ENCODE measurements at regions not wholly inside any gene's neighbourhood (a gene's known extent, or its start where the extent isn't known, plus 50 kb on each side); places are given as distances from the start of the nearest gene placed in this dataset.

GRCh38 chr10:8726779-8727084 lies 672.2 kb downstream of the GATA3 start:
- Mint-ChIP-seq H3K27me3 (peaks cover 20% of the 10 kb centered on the region), H3K4me1 (ENCODE audit: low read depth) (peaks cover 12% of the 10 kb centered on the region), H3K36me3 (ENCODE audit: low read depth) (no peaks in the 10 kb centered on the region), H3K4me3 (no peak overlapping the region), H3K9me3 (peaks cover 6% of the 10 kb centered on the region), H3K27ac (no peak overlapping the region)

- peaks cover 31% of the 10 kb centered on the region for H3K27me3 Mint-ChIP-seq
- H3K4me3 Mint-ChIP-seq, result no peak overlapping the region
- no peaks in the 10 kb centered on the region for H3K9me3 Mint-ChIP-seq
- peaks cover 4% of the 10 kb centered on the region for H3K4me1 Mint-ChIP-seq (ENCODE audit: low read depth)
- no peaks in the 10 kb centered on the region for H3K36me3 Mint-ChIP-seq (ENCODE audit: low read depth)
- no peak overlapping the region for H3K27ac Mint-ChIP-seq
Observed at GRCh38 chr10:8731121-8732095, 676.9 kb downstream of the GATA3 start.

GRCh38 chr10:8738987-8739386 lies 684.5 kb downstream of the GATA3 start:
- peaks cover 6% of the 10 kb centered on the region for H3K4me1 Mint-ChIP-seq (ENCODE audit: low read depth)
- H3K27me3 Mint-ChIP-seq, result peaks cover 13% of the 10 kb centered on the region
- H3K4me3 Mint-ChIP-seq, result no peak overlapping the region
- no peaks in the 10 kb centered on the region for H3K36me3 Mint-ChIP-seq (ENCODE audit: low read depth)
- no peaks in the 10 kb centered on the region for H3K9me3 Mint-ChIP-seq
- H3K27ac Mint-ChIP-seq, result no peak overlapping the region

GRCh38 chr10:8752146-8752843 lies 697.8 kb downstream of the GATA3 start:
- no peak overlapping the region for H3K4me3 Mint-ChIP-seq
- no peaks in the 10 kb centered on the region for H3K36me3 Mint-ChIP-seq (ENCODE audit: low read depth)
- peaks cover 5% of the 10 kb centered on the region for H3K9me3 Mint-ChIP-seq
- H3K4me1 Mint-ChIP-seq (ENCODE audit: low read depth), result no peaks in the 10 kb centered on the region
- H3K27ac Mint-ChIP-seq, result no peak overlapping the region
- H3K27me3 Mint-ChIP-seq, result peaks cover 33% of the 10 kb centered on the region

GRCh38 chr10:8758029-8758428 lies 703.5 kb downstream of the GATA3 start:
- no peaks in the 10 kb centered on the region for H3K4me1 Mint-ChIP-seq (ENCODE audit: low read depth)
- peaks cover 5% of the 10 kb centered on the region for H3K9me3 Mint-ChIP-seq
- no peak overlapping the region for H3K27ac Mint-ChIP-seq
- peaks cover 22% of the 10 kb centered on the region for H3K27me3 Mint-ChIP-seq
- no peak overlapping the region for H3K4me3 Mint-ChIP-seq
- H3K36me3 Mint-ChIP-seq (ENCODE audit: low read depth), result no peaks in the 10 kb centered on the region

- Mint-ChIP-seq H3K9me3 (no peaks in the 10 kb centered on the region), H3K27ac (no peak overlapping the region), H3K36me3 (ENCODE audit: low read depth) (no peaks in the 10 kb centered on the region), H3K4me3 (no peak overlapping the region), H3K4me1 (ENCODE audit: low read depth) (no peaks in the 10 kb centered on the region), H3K27me3 (peaks cover 5% of the 10 kb centered on the region)
Observed at GRCh38 chr10:8766899-8767298, 712.4 kb downstream of the GATA3 start.

DNA sequence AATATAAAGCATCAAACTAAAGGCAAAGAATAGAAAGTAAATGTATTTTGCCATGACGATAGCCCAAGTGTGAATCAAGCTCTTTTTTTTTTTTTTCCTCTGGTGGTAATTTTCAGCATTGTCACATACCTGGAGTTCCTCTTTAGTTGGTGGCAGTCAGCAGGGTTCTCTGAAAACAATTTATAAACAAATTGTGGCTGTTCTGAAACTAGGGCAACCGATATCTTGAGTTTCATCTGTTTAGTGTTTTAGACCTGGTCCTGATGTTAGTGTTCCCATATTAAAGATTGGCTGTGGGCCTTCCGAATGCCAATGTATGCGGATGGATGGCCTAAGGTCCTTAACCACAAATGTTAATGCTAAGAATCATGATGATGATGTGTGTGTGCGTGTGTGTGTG lies 713.1 kb downstream of the GATA3 start:
- Mint-ChIP-seq H3K36me3 (ENCODE audit: low read depth) (no peaks in the 10 kb centered on the region), H3K4me1 (ENCODE audit: low read depth) (peaks cover 3% of the 10 kb centered on the region), H3K9me3 (no peaks in the 10 kb centered on the region), H3K4me3 (no peak overlapping the region), H3K27ac (no peak overlapping the region), H3K27me3 (peaks cover 5% of the 10 kb centered on the region)

GRCh38 chr10:8768341-8768740 lies 713.9 kb downstream of the GATA3 start:
- Mint-ChIP-seq H3K36me3 (ENCODE audit: low read depth) (no peaks in the 10 kb centered on the region), H3K9me3 (no peaks in the 10 kb centered on the region), H3K4me1 (ENCODE audit: low read depth) (peaks cover 10% of the 10 kb centered on the region), H3K4me3 (no peak overlapping the region), H3K27ac (no peak overlapping the region), H3K27me3 (peaks cover 3% of the 10 kb centered on the region)

DNA sequence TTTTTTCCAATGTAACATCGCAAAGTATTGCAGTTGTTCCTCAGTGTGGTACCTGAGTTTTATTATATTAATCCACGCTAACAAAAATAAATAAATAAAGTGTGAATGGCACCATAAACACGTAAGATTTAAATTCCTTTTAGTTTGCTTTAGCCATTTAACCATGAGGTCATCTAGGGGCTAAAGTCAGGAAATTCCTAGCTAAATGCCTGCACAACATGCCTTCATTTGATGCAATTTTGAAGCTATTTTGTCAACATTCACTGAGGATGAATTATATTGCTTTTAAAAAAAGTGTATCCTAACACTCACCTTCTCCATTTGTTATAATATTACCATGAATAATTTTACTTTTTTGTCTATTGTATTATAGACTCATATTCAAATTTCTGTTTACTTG lies 714.4 kb downstream of the GATA3 start:
- H3K4me1 Mint-ChIP-seq (ENCODE audit: low read depth), result peaks cover 14% of the 10 kb centered on the region
- no peaks in the 10 kb centered on the region for H3K9me3 Mint-ChIP-seq
- no peaks in the 10 kb centered on the region for H3K27me3 Mint-ChIP-seq
- no peak overlapping the region for H3K4me3 Mint-ChIP-seq
- no peaks in the 10 kb centered on the region for H3K36me3 Mint-ChIP-seq (ENCODE audit: low read depth)
- H3K27ac Mint-ChIP-seq, result no peak overlapping the region

DNA sequence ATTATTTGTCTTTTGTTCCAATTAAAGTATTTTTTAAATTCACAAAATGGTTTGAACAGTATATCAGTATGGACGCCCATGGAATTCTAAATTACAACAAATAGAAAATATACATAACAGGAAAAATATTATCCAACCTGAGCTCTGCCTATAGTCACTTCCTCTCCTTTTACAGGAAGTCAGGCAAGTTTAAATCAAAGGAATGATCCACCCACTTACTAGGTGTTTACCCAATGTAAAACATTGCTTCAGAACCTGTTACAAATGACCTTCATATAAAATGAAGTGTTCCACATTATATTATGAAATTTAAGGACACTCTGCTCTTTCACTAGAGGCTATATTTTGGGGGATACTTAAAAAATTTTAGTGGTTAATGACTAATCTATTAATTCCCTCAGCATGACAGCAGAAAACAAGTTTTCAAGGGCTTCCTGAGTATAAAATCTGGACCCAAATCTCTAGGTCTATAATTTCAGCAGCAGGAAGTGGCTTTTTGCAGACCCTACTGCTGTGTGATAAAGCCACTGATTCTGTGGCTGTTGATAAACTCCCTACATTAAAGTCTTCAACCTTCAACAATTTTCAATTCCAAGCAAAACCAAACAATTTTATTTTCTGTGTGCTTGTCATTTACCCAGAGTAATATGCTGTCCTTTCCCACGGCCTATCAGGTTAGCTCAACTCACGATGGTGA lies 722.6 kb downstream of the GATA3 start:
- peaks cover 56% of the 10 kb centered on the region for H3K4me1 Mint-ChIP-seq (ENCODE audit: low read depth)

DNA sequence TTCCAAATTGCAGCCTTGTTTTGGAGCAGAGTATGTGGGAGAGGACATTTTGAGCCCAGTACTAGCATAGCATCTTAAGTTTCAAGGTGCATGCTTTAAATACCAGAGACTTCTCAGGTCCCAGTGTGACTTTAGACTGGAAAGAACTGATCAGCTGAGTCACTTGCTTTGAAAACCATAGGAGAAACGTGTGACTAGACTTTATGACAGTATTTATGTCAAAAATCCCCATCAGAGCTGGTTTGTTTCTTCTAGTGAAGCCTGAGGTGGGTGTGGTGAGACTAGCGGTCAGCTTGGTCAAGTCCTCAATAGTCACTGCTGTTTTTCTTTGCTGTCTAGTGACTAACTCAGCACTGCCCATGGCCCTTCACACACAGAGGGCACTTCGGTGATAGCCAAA lies 724.2 kb downstream of the GATA3 start:
- Mint-ChIP-seq H3K9me3 (no peaks in the 10 kb centered on the region), H3K4me1 (ENCODE audit: low read depth) (peaks cover 43% of the 10 kb centered on the region), H3K27ac (no peak overlapping the region), H3K27me3 (peaks cover 3% of the 10 kb centered on the region), H3K36me3 (ENCODE audit: low read depth) (no peaks in the 10 kb centered on the region), H3K4me3 (no peak overlapping the region)

More for the DNA sequence above, 722.6 kb downstream of the GATA3 start:
- Mint-ChIP-seq H3K36me3 (ENCODE audit: low read depth) (no peaks in the 10 kb centered on the region), H3K27ac (peak overlapping the region; percentile 26), H3K27me3 (no peaks in the 10 kb centered on the region), H3K4me3 (peak overlapping the region; percentile 35), H3K9me3 (no peaks in the 10 kb centered on the region)

DNA sequence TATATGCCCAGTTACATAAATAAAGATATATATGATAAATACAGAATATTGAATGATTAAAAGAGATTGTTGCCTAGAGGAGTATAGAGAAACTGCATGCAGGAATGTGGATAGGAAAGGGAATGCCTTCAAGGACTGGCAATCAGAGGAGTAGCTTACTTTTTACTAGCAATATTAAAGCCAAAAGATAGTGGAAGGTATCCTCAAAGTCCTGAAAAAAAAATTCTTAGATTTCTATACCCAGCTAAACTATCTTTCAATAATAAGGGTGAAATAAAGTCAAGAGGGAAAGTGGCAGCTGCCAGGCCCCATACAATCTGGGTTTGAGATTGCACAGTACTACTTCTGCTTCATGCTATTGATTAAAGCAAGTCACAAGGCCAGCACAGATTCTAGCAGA lies 733.2 kb downstream of the GATA3 start:
- H3K4me3 Mint-ChIP-seq, result no peak overlapping the region
- H3K36me3 Mint-ChIP-seq (ENCODE audit: low read depth), result peaks cover 7% of the 10 kb centered on the region
- no peak overlapping the region for H3K27ac Mint-ChIP-seq
- peaks cover 6% of the 10 kb centered on the region for H3K27me3 Mint-ChIP-seq
- peaks cover 36% of the 10 kb centered on the region for H3K9me3 Mint-ChIP-seq
- H3K4me1 Mint-ChIP-seq (ENCODE audit: low read depth), result no peaks in the 10 kb centered on the region

GRCh38 chr10:8790390-8790789 lies 735.9 kb downstream of the GATA3 start:
- Mint-ChIP-seq H3K4me3 (no peak overlapping the region), H3K27me3 (peaks cover 3% of the 10 kb centered on the region), H3K27ac (no peak overlapping the region)

GRCh38 chr10:8794860-8795259 lies 740.4 kb downstream of the GATA3 start:
- Mint-ChIP-seq H3K36me3 (ENCODE audit: low read depth) (no peaks in the 10 kb centered on the region), H3K4me3 (no peak overlapping the region), H3K27ac (no peak overlapping the region), H3K4me1 (ENCODE audit: low read depth) (peaks cover 12% of the 10 kb centered on the region), H3K9me3 (peaks cover 11% of the 10 kb centered on the region), H3K27me3 (no peaks in the 10 kb centered on the region)

More at GRCh38 chr10:8790390-8790789, 735.9 kb downstream of the GATA3 start:
- Mint-ChIP-seq H3K4me1 (ENCODE audit: low read depth) (peaks cover 11% of the 10 kb centered on the region), H3K9me3 (peaks cover 36% of the 10 kb centered on the region), H3K36me3 (ENCODE audit: low read depth) (peaks cover 7% of the 10 kb centered on the region)

GRCh38 chr10:8800426-8800825 lies 745.9 kb downstream of the GATA3 start:
- Mint-ChIP-seq H3K4me1 (ENCODE audit: low read depth) (peaks cover 12% of the 10 kb centered on the region), H3K4me3 (no peak overlapping the region), H3K9me3 (peaks cover 7% of the 10 kb centered on the region), H3K27ac (peak overlapping the region; percentile 60), H3K36me3 (ENCODE audit: low read depth) (no peaks in the 10 kb centered on the region), H3K27me3 (no peaks in the 10 kb centered on the region)

All from stimulated activated naive CD8-positive, alpha-beta T cell treated with anti-CD3 and anti-CD28 coated beads, Interleukin-15, Interleukin-2, amounts not matched to agents 100 ng/mL and 50 ng/mL, for 24 hours (primary cell).